ENCODE measurements at regions not wholly inside any gene's neighbourhood (a gene's known extent, or its start where the extent isn't known, plus 50 kb on each side); places are given as distances from the start of the nearest gene placed in this dataset.

GRCh38 chr22:49621601-49622210, 206.0 kb downstream of the BRD1 start:
- no peak for TF ChIP-seq ZNF138 (tag by site-specific recombination; IDR thresholded peaks at IDR 0.05; ENCODE audit: borderline replicate concordance)
- no peak for TF ChIP-seq ZNF548 (tag by site-specific recombination; IDR thresholded peaks at IDR 0.05)
- no peak for TF ChIP-seq ZNF155 (tag by site-specific recombination; IDR thresholded peaks at IDR 0.05)
- no peak for TF ChIP-seq PBX3 (CRISPR knock-in tag; IDR thresholded peaks at IDR 0.05)
- no peak for TF ChIP-seq ZNF274 (IDR thresholded peaks at IDR 0.05; ENCODE audit: low read length)
- TF ChIP-seq ZNF274 (tag by site-specific recombination; IDR thresholded peaks at IDR 0.05; ENCODE audit: borderline replicate concordance): no peak
- no peak for TF ChIP-seq WT1 (tag by site-specific recombination; IDR thresholded peaks at IDR 0.05)
- no peak for TF ChIP-seq ZNF280C (tag by site-specific recombination; IDR thresholded peaks at IDR 0.05)
- no peak for TF ChIP-seq ZNF148 (tag by site-specific recombination; IDR thresholded peaks at IDR 0.05; ENCODE audit: borderline replicate concordance)
- TF ChIP-seq ATF2 (tag by site-specific recombination; IDR thresholded peaks at IDR 0.05; ENCODE audit: low read depth): no peak
- Histone ChIP-seq H3K27ac (ENCODE audit: extremely low read depth, low read depth, low read length) (no peak overlapping the region), H3K9me3 (ENCODE audit: control insufficient read depth, insufficient read depth, low read depth, low read length) (no peaks in the 10 kb centered on the region), H3K4me3 (ENCODE audit: low read depth, low read length) (no peak overlapping the region), H3K4me1 (ENCODE audit: control insufficient read depth, insufficient read depth, low read length) (no peaks in the 10 kb centered on the region), H3K36me3 (ENCODE audit: control insufficient read depth in 2 of 2, insufficient read depth in 1 of 2, low read length in 2 of 2) (no peaks in the 10 kb centered on the region)
- ChIA-PET POLR2A (no interaction called here), CTCF (no interaction called here)

GRCh38 chr22:49620666-49621065, 207.0 kb downstream of the BRD1 start:
- ChIA-PET POLR2A (no interaction called here), CTCF (interaction anchor here (0.8 kb wide), 1 partner anchor 12 kb away, joined by 3 read pairs; no protein-coding TSS in a partner anchor)
- Histone ChIP-seq H3K36me3 (ENCODE audit: control insufficient read depth in 2 of 2, insufficient read depth in 1 of 2, low read length in 2 of 2) (no peaks in the 10 kb centered on the region), H3K4me1 (ENCODE audit: control insufficient read depth, insufficient read depth, low read length) (no peaks in the 10 kb centered on the region), H3K9me3 (ENCODE audit: control insufficient read depth, insufficient read depth, low read depth, low read length) (no peaks in the 10 kb centered on the region), H3K27ac (ENCODE audit: extremely low read depth, low read depth, low read length) (no peak overlapping the region), H3K4me3 (ENCODE audit: low read depth, low read length) (no peak overlapping the region)
- no peak for TF ChIP-seq ZNF747 (tag by site-specific recombination; IDR thresholded peaks at IDR 0.05)
- no peak for TF ChIP-seq KLF7 (tag by site-specific recombination; IDR thresholded peaks at IDR 0.05; ENCODE audit: borderline replicate concordance)
- TF ChIP-seq OVOL3 (tag by site-specific recombination; IDR thresholded peaks at IDR 0.05): no peak
- TF ChIP-seq ZNF274 (IDR thresholded peaks at IDR 0.05; ENCODE audit: low read length): no peak
- no peak for TF ChIP-seq ZNF274 (tag by site-specific recombination; IDR thresholded peaks at IDR 0.05; ENCODE audit: borderline replicate concordance)
- no peak for TF ChIP-seq ZNF426 (tag by site-specific recombination; IDR thresholded peaks at IDR 0.05)
- no peak for TF ChIP-seq ZNF560 (tag by site-specific recombination; IDR thresholded peaks at IDR 0.05; ENCODE audit: borderline replicate concordance)
- no peak for TF ChIP-seq ZXDB (tag by site-specific recombination; IDR thresholded peaks at IDR 0.05)
- TF ChIP-seq SETDB1 (IDR thresholded peaks at IDR 0.05; ENCODE audit: insufficient read length, low read length): no peak
- TF ChIP-seq, protein P1, sequence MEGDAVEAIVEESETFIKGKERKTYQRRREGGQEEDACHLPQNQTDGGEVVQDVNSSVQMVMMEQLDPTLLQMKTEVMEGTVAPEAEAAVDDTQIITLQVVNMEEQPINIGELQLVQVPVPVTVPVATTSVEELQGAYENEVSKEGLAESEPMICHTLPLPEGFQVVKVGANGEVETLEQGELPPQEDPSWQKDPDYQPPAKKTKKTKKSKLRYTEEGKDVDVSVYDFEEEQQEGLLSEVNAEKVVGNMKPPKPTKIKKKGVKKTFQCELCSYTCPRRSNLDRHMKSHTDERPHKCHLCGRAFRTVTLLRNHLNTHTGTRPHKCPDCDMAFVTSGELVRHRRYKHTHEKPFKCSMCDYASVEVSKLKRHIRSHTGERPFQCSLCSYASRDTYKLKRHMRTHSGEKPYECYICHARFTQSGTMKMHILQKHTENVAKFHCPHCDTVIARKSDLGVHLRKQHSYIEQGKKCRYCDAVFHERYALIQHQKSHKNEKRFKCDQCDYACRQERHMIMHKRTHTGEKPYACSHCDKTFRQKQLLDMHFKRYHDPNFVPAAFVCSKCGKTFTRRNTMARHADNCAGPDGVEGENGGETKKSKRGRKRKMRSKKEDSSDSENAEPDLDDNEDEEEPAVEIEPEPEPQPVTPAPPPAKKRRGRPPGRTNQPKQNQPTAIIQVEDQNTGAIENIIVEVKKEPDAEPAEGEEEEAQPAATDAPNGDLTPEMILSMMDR (tag by site-specific recombination; IDR thresholded peaks at IDR 0.05): no peak
- no peak for TF ChIP-seq ZNF37A (tag by site-specific recombination; IDR thresholded peaks at IDR 0.05)
- no peak for TF ChIP-seq ZBTB8A (tag by site-specific recombination; IDR thresholded peaks at IDR 0.05)
- TF ChIP-seq EGR2 (tag by site-specific recombination; IDR thresholded peaks at IDR 0.05; ENCODE audit: low read depth): no peak
- no peak for TF ChIP-seq ZBTB17 (tag by site-specific recombination; IDR thresholded peaks at IDR 0.05)
- TF ChIP-seq, protein P2, sequence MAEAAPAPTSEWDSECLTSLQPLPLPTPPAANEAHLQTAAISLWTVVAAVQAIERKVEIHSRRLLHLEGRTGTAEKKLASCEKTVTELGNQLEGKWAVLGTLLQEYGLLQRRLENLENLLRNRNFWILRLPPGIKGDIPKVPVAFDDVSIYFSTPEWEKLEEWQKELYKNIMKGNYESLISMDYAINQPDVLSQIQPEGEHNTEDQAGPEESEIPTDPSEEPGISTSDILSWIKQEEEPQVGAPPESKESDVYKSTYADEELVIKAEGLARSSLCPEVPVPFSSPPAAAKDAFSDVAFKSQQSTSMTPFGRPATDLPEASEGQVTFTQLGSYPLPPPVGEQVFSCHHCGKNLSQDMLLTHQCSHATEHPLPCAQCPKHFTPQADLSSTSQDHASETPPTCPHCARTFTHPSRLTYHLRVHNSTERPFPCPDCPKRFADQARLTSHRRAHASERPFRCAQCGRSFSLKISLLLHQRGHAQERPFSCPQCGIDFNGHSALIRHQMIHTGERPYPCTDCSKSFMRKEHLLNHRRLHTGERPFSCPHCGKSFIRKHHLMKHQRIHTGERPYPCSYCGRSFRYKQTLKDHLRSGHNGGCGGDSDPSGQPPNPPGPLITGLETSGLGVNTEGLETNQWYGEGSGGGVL (tag by site-specific recombination; IDR thresholded peaks at IDR 0.05): no peak
